ENCODE measurements at regions not wholly inside any gene's neighbourhood (a gene's known extent, or its start where the extent isn't known, plus 50 kb on each side); places are given as distances from the start of the nearest gene placed in this dataset.

DNA sequence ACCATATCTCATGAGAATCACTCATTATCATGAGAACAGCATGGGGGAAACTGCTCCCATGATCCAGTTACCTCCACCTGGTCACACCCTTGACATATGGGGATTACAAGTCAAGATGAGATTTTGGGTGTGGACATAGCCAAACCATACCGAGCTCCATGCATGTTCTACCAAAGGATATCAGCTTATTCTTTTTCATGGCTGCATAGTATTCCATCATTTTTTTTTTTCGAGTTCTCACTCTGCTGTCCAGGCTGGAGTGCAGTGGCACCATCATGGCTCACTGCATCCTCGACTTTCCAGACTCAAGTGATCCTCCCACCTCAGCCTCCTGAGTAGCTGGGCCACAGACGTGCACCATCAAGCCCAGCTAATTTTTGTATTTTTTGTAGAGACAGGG is 668.3 kb downstream of the GATA3 start:
- no peak for DNase-seq

DNA sequence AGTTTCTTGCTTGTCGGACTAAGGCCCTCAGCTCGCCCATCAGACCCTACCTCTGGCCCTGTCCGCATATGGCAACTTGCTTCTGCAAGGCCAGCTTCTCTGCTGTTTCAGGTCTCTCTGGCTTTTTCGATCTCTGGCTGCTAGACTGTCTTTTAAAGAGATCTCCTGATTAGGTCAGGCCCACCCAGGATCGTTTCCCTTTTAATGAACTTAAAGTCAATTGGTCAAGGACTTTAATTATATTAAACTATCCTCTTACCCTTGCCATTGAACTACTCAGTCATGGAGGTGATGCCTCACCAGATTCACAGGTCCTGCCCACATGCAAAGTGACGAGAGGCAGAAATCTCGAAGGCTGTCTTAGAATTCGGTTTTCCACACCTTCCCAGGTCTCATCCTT is 670.9 kb downstream of the GATA3 start:
- no peak for DNase-seq

DNA sequence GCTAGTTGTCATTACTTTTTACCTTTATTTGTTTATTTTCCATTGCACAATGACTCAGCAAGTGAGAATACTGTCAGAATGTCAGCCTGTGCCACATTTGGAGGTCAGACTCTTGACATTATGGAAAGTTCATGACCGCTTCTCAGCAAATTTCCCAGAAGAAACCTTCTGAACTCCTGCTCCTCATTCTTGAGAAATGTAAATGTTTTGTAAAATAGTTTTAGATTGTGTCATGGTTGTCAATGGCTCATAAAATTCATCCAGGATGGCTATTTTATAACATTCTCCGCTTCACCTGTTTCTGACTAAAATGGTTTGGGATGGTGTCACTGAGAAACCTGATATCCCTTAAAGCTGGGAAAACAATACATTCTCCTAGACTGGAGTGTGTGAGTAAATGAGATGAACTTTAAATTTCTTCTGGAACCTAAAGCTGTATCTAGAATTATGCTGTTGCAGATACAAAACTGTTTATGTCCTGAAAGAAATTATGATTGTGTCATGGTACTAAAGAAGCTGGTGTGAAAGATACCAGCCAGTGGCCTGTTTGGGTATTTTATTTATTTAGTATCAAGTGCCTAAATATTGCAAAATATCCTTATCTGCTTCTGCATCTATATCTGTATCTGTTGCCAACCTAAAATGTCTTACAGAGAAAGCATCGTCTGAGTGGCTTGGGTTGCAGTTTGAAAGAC is 671.7 kb downstream of the GATA3 start:
- no peak for DNase-seq

DNA sequence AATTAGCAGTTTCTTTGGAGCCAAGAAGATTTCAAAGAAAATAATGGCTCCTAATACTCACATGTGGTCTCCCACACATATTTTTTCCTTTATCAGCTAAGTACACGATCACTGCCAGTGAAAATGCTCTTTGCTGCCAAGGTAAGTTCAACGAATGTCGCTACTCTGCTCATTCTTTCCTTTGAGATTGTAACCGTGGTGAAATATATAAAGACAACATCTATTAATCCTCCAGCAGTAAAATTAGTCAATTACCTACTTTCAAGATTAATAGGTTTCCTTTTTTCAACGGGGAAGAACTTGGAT is 672.2 kb downstream of the GATA3 start:
- DNase-seq = no peak

DNA sequence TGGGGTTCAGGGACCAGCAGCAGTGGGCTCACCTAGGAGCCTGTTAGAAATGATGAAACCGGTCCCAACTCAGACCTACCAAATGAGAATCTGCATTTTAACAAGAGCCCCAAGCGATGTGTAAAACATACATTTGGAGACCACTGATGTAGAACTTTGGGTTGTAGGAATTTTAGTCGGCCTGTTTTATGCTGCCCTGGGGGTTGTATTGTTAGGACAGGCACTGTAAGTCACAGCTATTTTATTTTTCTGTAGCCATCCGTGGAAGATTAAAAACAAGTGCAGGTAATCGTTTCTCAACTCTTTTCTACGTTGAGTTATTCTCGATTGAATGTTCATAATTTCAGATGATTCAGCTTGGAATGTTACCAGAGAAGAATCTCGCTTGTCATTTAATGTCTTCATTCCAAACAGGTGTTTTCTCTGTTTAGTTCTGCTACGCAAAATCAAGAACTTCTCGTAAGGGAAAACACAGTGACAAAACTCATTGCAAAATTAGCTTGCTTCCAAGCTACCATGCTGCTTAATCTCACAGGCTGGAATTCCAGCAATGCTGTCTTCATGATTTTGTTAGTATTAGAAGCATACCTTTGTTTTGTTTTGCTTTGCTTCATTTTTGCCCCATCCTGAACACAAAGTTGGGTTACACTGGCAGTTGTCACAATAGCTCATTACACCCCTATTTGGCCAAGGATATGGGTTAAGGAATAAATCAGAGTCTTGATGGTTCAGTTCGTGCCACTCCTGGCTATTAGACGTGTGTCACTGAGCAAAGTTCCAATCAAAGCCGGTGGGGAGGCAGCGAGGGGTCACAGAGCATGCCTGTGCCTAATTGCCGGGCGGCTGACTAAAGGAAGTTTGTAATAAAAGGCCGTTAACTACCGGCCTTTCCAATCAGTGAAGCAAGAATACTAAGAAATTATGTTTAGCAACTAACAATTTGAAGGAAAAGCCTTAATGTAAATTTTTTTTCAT is 676.9 kb downstream of the GATA3 start:
- no peak for DNase-seq

DNA sequence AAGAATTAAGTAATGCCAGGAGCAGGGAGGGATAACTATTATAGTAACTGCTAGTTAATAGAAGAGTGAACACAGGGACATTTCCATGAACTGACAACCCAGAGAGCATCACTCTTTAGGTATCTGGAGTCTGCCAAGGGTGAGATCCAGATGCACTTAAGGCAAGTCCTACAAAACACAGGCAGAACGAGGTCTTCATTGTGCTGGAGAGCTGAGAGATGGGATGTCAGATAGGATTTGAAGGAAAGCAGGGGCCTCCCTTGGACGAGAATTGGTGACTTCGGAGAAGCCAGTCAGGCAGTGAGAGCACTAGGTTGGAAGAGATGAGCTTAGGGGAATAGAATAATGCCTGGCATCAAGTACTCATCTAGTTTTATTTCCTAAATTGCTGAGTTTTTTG is 684.5 kb downstream of the GATA3 start:
- no peak for DNase-seq

DNA sequence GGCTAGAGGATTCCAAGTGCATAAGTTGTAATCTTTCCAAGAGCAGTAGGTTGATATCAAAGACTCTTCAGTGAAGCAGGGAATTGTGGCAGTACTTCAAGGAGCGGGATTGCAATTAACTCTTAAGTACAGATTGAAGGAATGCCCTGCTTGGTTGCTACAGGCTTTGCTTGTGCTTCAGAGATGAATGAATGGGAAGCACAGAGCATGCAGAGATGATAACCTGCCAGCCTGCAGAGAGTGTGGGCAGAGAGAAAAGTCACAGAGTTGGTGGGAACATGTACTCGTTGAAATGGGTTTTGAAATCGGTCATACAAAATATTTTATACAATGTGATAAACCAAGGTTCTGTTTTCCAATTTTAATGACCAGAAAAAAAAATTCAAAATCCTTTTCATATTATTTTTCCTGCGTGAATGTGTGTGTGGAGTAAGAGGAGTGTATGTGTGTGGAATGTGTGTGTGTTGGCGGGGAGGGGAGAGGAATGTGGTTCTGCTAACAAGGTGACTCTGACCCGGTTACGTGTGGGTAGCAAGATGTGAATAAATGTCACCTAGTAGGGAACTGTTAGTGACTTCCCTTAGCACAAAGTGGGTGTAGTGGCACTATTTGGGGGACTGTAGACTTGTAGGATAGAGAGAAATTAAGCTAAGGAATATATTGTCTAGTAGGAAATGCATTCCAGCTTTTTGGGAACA is 697.8 kb downstream of the GATA3 start:
- DNase-seq = no peak

DNA sequence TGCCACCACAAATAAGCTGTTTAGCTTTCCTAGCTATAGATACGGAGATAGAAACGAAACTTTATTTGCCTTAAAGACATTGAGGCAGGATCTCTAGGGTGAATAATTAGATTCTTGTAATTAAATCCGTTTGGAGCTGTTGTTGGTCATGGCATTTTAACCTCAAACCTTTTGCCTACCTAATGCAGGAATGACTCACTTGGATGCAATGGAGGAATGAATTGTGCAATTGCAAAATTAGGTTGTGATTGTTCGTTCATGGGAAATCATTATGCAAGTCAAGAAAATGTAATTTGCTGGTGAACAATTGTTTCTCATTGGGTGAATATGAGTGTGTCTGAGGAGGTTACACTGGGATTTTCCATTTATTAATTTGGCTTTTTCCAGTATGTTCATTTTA is 703.5 kb downstream of the GATA3 start:
- DNase-seq = no peak

DNA sequence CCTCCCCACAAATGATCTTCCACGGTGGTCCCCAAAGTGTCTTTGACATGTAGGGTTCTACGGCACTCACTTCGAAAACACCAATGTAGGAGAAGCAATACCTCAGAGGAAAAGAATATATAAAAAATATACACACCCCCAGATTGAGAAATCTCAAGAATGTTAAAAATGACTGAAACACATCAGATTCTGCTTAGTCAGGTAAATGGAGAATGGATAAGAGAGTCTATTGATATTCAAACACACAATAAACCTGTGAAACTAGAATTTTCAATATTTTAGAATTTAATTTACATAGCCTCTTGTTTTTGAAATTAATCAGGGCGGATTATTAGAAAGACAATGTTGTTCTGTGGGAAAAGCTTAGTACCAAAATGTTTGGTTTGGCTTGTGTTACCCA is 712.4 kb downstream of the GATA3 start:
- DNase-seq = no peak

DNA sequence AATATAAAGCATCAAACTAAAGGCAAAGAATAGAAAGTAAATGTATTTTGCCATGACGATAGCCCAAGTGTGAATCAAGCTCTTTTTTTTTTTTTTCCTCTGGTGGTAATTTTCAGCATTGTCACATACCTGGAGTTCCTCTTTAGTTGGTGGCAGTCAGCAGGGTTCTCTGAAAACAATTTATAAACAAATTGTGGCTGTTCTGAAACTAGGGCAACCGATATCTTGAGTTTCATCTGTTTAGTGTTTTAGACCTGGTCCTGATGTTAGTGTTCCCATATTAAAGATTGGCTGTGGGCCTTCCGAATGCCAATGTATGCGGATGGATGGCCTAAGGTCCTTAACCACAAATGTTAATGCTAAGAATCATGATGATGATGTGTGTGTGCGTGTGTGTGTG is 713.1 kb downstream of the GATA3 start:
- no peak for DNase-seq

DNA sequence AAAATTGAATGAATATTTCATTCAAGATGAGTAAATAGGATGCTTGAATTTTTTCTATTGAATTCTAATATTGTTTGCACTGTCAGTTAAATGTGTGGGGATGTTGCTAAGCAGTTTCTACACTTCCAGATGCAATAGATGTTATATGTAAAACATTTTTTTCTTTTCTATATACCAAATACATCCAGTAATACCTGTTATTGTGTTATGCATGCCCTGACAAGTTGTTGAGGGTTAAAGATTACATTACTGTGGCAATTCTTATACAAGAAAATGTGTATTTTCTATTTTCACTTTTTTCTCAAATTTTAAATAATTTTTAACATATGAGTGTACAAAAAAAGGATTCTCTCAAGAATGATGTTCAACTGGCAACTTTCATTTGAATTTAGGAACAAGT is 713.9 kb downstream of the GATA3 start:
- DNase-seq = no peak

DNA sequence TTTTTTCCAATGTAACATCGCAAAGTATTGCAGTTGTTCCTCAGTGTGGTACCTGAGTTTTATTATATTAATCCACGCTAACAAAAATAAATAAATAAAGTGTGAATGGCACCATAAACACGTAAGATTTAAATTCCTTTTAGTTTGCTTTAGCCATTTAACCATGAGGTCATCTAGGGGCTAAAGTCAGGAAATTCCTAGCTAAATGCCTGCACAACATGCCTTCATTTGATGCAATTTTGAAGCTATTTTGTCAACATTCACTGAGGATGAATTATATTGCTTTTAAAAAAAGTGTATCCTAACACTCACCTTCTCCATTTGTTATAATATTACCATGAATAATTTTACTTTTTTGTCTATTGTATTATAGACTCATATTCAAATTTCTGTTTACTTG is 714.4 kb downstream of the GATA3 start:
- DNase-seq = no peak

DNA sequence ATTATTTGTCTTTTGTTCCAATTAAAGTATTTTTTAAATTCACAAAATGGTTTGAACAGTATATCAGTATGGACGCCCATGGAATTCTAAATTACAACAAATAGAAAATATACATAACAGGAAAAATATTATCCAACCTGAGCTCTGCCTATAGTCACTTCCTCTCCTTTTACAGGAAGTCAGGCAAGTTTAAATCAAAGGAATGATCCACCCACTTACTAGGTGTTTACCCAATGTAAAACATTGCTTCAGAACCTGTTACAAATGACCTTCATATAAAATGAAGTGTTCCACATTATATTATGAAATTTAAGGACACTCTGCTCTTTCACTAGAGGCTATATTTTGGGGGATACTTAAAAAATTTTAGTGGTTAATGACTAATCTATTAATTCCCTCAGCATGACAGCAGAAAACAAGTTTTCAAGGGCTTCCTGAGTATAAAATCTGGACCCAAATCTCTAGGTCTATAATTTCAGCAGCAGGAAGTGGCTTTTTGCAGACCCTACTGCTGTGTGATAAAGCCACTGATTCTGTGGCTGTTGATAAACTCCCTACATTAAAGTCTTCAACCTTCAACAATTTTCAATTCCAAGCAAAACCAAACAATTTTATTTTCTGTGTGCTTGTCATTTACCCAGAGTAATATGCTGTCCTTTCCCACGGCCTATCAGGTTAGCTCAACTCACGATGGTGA is 722.6 kb downstream of the GATA3 start:
- DNase-seq = no peak

DNA sequence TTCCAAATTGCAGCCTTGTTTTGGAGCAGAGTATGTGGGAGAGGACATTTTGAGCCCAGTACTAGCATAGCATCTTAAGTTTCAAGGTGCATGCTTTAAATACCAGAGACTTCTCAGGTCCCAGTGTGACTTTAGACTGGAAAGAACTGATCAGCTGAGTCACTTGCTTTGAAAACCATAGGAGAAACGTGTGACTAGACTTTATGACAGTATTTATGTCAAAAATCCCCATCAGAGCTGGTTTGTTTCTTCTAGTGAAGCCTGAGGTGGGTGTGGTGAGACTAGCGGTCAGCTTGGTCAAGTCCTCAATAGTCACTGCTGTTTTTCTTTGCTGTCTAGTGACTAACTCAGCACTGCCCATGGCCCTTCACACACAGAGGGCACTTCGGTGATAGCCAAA is 724.2 kb downstream of the GATA3 start:
- DNase-seq = no peak

DNA sequence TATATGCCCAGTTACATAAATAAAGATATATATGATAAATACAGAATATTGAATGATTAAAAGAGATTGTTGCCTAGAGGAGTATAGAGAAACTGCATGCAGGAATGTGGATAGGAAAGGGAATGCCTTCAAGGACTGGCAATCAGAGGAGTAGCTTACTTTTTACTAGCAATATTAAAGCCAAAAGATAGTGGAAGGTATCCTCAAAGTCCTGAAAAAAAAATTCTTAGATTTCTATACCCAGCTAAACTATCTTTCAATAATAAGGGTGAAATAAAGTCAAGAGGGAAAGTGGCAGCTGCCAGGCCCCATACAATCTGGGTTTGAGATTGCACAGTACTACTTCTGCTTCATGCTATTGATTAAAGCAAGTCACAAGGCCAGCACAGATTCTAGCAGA is 733.2 kb downstream of the GATA3 start:
- no peak for DNase-seq

DNA sequence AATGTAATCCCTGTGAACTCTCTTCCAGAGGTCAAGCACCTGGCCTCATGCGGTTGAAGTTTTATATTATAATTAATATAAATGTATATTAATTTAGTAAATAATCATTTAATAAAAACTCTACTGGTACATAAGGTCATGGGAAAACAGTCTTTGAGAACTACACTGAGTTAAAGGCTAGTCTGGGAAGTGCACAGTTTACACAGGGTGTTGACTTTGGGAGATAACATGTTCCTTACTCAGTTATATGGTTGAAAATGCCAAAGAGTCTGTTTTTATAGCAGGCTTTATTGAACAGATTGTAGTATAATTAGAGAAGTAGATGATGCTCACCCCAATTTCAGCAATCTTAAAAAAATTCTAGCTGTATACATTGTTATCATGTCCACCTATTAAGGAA is 735.9 kb downstream of the GATA3 start:
- DNase-seq = no peak

DNA sequence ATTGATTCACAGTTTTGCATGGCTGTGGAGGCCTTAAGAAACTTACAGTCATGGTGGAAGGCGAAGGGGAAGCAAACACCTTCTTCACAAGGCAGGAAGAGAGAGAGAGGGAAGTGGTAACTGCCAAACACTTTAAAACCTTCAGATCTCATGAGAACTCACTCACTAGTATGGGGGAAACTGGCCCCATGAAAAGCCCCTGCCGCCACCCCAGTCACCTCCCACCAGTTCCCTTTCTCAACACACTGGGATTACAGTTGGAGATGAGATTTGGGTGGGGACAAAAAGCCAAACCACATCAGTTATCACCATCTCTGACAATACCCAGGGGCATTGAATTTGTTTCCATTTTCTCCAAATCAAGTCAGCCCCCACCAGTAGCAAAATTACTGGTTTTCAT is 740.4 kb downstream of the GATA3 start:
- no peak for DNase-seq

DNA sequence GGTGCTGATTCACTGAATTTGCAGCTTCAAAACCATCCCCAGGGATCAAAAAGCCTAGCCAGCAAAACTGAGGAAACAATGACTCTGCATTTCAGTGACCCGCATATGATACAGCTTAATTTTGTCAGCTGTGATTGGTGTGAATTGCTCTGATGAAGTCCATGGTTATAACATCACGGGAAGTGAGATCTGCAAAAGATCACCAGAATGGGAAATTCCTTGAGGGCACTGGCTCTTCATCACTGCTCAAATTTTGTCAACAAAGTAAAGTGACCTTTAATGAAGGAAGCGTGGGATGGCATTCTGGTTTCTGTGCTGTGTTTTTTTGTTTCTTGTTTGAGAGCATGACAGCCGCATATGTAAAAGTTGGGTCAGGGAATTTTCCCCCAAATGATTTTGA is 745.9 kb downstream of the GATA3 start:
- no peak for DNase-seq

DNA sequence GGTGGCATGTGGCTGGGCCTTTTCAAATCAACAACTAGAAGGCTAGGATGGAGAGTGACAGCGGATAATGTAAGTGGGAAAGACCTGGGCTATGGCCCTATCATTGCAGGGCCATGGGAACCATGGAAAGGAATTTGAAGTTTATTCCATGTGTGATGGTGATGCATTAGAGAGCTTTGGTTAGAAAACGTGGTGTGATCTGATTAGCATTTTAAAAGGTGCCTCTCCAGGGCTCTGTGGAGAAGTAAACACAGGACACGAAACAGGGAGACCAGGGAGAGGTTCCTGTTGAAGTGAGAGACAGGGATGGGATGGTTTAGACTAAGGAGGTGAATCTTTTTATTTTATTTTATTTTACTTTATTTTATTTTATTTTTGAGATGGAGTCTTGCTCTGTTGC is 749.5 kb downstream of the GATA3 start:
- DNase-seq = no peak

DNA sequence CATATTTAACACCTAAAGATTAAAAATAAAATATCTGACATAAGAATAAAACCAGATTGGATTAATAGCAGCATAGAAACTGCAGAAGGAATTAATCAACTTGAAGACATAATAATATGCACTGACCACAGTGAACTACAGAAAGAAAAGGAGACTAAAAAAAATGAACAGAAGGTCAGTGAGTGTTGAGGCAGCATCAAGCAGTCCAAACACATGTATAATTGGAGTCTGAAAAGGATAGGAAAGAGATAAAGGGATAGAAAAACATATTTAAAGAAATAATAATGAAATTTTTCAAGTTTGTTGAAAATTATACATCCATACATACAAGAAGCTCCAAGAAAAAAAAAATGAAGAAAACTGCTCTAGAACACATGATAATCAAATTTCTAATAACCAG is 756.2 kb downstream of the GATA3 start:
- DNase-seq = no peak

DNA sequence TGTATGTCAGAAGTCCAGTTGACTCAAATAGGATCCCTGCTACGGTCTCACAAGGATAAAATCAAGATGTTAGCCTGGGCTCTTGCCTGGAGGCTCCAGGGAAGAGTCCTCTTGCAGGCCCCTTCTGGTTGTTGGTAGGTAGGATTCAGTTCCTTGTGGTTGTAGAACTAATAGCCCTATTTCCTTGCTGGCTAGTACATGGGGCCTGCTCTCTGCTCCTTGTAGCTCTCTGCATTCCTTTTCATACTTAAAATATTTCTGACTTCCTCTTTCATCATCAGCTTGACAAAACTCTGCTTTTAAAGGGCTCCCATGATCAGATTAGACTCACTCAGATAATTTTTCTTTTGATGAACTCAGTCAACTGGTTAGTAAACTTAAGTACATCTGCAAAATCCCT is 756.7 kb downstream of the GATA3 start:
- no peak for DNase-seq

DNA sequence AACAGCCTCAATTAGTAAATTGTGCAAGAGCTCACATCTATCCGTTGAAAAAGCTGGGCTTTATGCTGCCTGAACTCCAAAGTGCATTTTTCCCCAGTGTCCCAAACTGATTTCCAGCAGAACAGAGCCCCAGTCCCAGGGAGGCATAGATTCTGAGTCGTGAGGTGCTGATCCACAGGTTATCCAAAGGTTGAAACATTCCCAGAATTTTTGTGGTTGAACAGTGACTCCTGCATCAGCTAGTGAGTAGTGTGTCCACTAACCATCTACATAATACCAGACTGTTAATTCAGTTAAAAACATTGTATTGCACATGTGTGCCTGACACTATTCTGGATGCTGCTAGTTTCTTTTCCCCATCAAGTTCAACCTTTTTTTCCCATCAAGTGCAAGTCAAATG is 761.5 kb downstream of the GATA3 start:
- DNase-seq = no peak

DNA sequence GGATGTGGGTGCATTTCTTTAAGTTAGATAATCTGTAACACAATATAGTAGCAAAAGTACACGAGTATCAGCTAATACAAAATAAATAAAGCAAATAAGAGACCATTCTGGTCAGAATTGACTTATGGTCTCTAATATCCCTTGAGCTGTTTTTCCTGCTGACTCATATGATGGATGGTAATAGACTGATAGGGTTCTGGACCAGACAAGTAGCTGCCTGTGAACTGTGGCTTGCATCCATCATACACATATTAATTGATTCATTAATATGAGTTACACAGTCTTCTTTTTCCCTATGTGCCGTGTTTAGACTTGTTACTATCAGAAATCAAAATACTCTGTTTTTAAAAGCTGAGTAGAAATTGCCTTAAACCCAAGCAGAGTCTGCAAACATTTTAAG is 762.8 kb downstream of the GATA3 start:
- no peak for DNase-seq
